MM.1S (cell line): ENCODE measurements at regions not wholly inside any gene's neighbourhood (a gene's known extent, or its start where the extent isn't known, plus 50 kb on each side); places are given as distances from the start of the nearest gene placed in this dataset.

Source experiments
- CTCF ChIP-seq: fragments of 300-600 bp; sonication (generic); IDR thresholded peaks from 2 replicates; pipeline ENCODE4 v1.5.1; 2016; ENCODE audit warnings: antibody characterized with exemption, low read length, mixed read lengths
- EZH2 ChIP-seq: fragments of 300-600 bp; sonication (generic); optimal IDR thresholded peaks from 2 replicates; pipeline ENCODE3; 2017; ENCODE audit warnings: low read depth, mild to moderate bottlenecking, antibody characterized with exemption, low read length, mixed read lengths
- EZH2phosphoT487 ChIP-seq: fragments of 300-600 bp; sonication (generic); IDR thresholded peaks from 2 replicates; pipeline ENCODE4 v1.6.1; 2018; ENCODE audit warnings: antibody characterized with exemption, low read length

GRCh38 chr14:25699981-25700380 lies 650.0 kb upstream of the STXBP6 start:
- TF ChIP-seq CTCF (no peak), EZH2phosphoT487 (no peak), EZH2 (no peak)
